Heart left ventricle (tissue), 16 donors: ENCODE measurements at regions not wholly inside any gene's neighbourhood (a gene's known extent, or its start where the extent isn't known, plus 50 kb on each side); places are given as distances from the start of the nearest gene placed in this dataset.

ENCODE experiments used
- ATAC-seq, 4 donors: fragments of 200-7000 bp; cut with Tn5 transposase; one replicate each; pipeline ENCODE4 v1.9.1; 2020 to 2022; ENCODE audit warnings: moderate library complexity in 4 of 4, mild to moderate bottlenecking in 3 of 4, moderate number of reproducible peaks in 1 of 4
- DNase-seq, 5 donors: peaks; one replicate each; pipeline ENCODE4 v3.0.0-alpha.2; 2020
- H3K27ac ChIP-seq, 12 donors: fragments of 200-600 bp; sonication (generic) in 4 of 12; one replicate each; pipeline versions ENCODE4 v1.5.0 to v1.8.0; 2016 to 2022; ENCODE audit warnings: mild to moderate bottlenecking in 2 of 12
- H3K27me3 ChIP-seq, 9 donors: fragments of 200-600 bp; sonication (generic) in 2 of 9; one replicate each; pipeline versions ENCODE4 v1.5.1 to v1.8.0; 2016 to 2022; ENCODE audit warnings: mild to moderate bottlenecking in 3 of 9
- H3K36me3 ChIP-seq, 9 donors: fragments of 200-600 bp; sonication (generic) in 2 of 9; one replicate each; pipeline versions ENCODE4 v1.5.0 to v1.8.0; 2018 to 2022; ENCODE audit warnings: mild to moderate bottlenecking in 2 of 9
- H3K4me1 ChIP-seq, 12 donors: fragments of 200-600 bp; sonication (generic) in 4 of 12; one replicate each; pipeline versions ENCODE4 v1.5.0 to v1.8.0; 2016 to 2022; ENCODE audit warnings: mild to moderate bottlenecking in 3 of 12
- H3K4me3 ChIP-seq, 12 donors: fragments of 200-600 bp; sonication (generic) in 4 of 12; one replicate each; pipeline versions ENCODE4 v1.5.0 to v1.8.0; 2017 to 2022; ENCODE audit warnings: mild to moderate bottlenecking in 9 of 12, moderate library complexity in 4 of 12
- H3K9me3 ChIP-seq, 12 donors: fragments of 200-600 bp; sonication (generic) in 4 of 12; one replicate each; pipeline versions ENCODE4 v1.5.0 to v1.8.0; 2016 to 2022; ENCODE audit warnings: mild to moderate bottlenecking in 1 of 12
- POLR2A ChIP-seq, 2 donors: fragments of 450-650 bp; IDR thresholded peaks; one replicate each; pipeline ENCODE4 v1.6.1; 2017; ENCODE audit warnings: antibody characterized with exemption in 2 of 2, mild to moderate bottlenecking in 2 of 2, moderate library complexity in 2 of 2
- WGBS, 4 donors: extraction: QIAGEN DNeasy Blood & Tissue Kit in 2 of 4; methylation state at CpG; one replicate each; pipeline versions ENCODE4 v1.1.5 to v1.1.7; 2013 to 2018; 5-methylcytosine and 5-hydroxymethylcytosine counted together
- intact Hi-C, 10 donors: fragments of 100-400 bp; cut with DNase I; formaldehyde crosslinking; loops; one replicate each; pipeline versions ENCODE4 v1.11.1 to v1.14.2; 2022
- TF ChIP-seq, protein P1 (sequence below), 12 donors: fragments of 200-600 bp; sonication (generic) in 4 of 12; IDR thresholded peaks; one replicate each; pipeline versions ENCODE4 v1.5.0 to v1.8.0; 2018 to 2022; ENCODE audit warnings: antibody characterized with exemption in 12 of 12, mild to moderate bottlenecking in 5 of 12
- donor health status: ischemic (EF 13 %, LVEDD 7.1; RV severe dilation, severe dysfunction).
- donor health status: healthy with polysubstance abuse.
- donor health status: DM: no; HTN: yes; CAD: no.
- donor health status: DM: no; HTN: no; CAD: no.
- donor health status: ischemic (EF 25% LVEDD 6.9; RV normal size, moderate dysfunction).
- donor health status: ischemic (EF 25% LVEDD 5.7; RV mildly dilated, moderate dysfunction).
- donor health status: healthy.
- donor health status: DM: yes; HTN: yes; CAD: no.
- donor health status: ischemic (EF 35%, LVEDD 5.7; RV mildly dilated, moderate dysfunction).
- donor health status: nonischemic (EF 11% LVEDD 7.7; RV severe dilation, severe dysfunction).
- donor health status: DM: yes; HTN: yes; CAD: no.
- donor health status: PGD.
- donor health status: ischemic (EF 29% LVEDD 5.4; RV normal size, mild dysfunction).
- donor health status: nonischemic (EF 23%, LVEDD 6.1; RV moderate dilation, normal function).

DNA sequence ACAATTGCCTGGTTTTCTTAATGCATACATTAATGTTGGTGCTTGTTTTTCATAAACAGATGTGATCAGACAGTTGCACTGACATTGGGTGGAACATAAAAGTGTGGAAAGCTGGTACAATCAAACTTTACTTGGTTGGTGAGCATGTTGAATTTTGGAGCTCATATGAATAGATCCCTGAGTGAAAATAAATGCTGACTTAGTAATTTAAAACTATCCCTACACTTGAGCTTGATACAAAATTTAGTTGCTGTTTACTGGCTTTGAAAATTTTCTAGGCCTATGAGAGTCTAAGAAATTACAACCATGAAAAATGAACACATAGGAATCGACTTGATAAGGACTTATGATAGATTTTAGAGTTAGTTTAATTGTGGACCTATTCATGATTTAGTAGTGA is 551.8 kb upstream of the PABPC4L start:
- 69 to 90% (median 76%) methylated on average over 1 of the region's 1 CpG for WGBS, 4 donors
- H3K4me3 ChIP-seq = no peak overlapping the region
- intact Hi-C loops = no loop called here
- H3K27ac ChIP-seq = no peak overlapping the region
- H3K36me3 ChIP-seq = no peaks in the 10 kb centered on the region
- H3K27me3 ChIP-seq = no peaks in the 10 kb centered on the region
- H3K9me3 ChIP-seq = no peaks in the 10 kb centered on the region
- H3K4me1 ChIP-seq = no peaks in the 10 kb centered on the region
- TF ChIP-seq, protein P1, sequence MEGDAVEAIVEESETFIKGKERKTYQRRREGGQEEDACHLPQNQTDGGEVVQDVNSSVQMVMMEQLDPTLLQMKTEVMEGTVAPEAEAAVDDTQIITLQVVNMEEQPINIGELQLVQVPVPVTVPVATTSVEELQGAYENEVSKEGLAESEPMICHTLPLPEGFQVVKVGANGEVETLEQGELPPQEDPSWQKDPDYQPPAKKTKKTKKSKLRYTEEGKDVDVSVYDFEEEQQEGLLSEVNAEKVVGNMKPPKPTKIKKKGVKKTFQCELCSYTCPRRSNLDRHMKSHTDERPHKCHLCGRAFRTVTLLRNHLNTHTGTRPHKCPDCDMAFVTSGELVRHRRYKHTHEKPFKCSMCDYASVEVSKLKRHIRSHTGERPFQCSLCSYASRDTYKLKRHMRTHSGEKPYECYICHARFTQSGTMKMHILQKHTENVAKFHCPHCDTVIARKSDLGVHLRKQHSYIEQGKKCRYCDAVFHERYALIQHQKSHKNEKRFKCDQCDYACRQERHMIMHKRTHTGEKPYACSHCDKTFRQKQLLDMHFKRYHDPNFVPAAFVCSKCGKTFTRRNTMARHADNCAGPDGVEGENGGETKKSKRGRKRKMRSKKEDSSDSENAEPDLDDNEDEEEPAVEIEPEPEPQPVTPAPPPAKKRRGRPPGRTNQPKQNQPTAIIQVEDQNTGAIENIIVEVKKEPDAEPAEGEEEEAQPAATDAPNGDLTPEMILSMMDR (IDR thresholded peaks at IDR 0.05) = no peak
- TF ChIP-seq POLR2A (IDR thresholded peaks at IDR 0.05) = no peak
- ATAC-seq (no peak), DNase-seq (no peak)

DNA sequence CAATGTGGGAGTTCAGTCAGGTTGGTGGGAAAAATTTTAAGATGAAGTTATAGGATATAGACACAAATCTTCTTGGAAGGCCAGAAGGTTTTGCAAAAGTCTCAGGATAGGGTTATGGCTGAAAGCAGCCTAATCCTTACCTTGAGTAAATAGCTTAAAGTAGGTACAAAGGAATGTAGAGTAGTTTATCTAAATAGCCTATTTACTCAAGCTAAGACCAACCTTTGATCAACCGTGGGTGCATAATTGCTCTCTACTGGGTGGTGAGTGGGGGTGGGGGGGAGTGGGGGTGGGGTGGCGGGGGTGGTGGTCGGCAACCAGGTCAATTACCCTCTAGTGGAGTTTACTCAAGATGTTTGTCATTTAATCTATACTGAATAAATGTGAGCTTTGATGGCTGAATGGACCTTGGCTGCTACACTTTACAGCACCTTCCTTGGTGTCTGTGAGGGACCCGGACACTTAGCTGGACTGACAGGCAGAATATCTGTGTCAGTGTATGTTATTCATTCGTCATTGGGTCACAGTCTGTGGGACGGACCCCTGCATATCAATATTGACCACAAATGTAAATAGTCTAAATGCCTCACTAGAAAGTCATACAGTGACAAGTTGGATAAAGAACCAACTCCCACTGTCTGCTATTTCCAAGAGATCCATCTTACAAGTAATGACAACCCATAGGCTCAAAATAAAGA is 545.7 kb upstream of the PABPC4L start:
- H3K9me3 ChIP-seq = peaks cover 0 to 3% (median 0%) of the 10 kb centered on the region in 12 donors
- 55 to 70% (median 64%) methylated on average over 6 of the region's 6 CpGs for WGBS, 4 donors

DNA sequence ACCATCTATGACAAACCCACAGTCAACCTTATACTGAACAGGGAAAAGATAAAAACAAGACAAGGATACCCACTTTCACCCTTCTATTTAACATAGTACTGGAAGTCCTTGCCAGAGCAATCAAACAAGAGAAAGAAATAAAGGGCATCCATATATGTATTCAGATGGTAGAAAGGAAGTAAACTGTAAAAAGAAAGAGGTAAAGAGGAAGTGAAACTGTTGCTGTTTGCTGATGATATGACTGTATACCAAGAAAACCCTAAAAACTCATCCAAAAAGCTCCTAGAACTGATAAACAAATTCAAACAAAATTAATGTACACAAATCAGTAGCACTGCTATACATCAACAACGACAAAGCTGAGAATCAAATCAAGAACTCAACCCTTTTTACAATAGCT is 538.7 kb upstream of the PABPC4L start:
- Histone ChIP-seq H3K27me3 (no peaks in the 10 kb centered on the region), H3K27ac (no peak overlapping the region), H3K4me3 (no peak overlapping the region), H3K9me3 (peaks cover 0 to 4% (median 0%) of the 10 kb centered on the region in 12 donors), H3K4me1 (no peaks in the 10 kb centered on the region), H3K36me3 (no peaks in the 10 kb centered on the region)
- DNase-seq (no peak), ATAC-seq (no peak)
- WGBS, 4 donors = 76 to 90% (median 86%) methylated on average over 1 of the region's 1 CpG
- TF ChIP-seq, protein P1 (IDR thresholded peaks at IDR 0.05) = no peak
- TF ChIP-seq POLR2A (IDR thresholded peaks at IDR 0.05) = no peak
- intact Hi-C loops = no loop called here

More for the DNA sequence above, 545.7 kb upstream of the PABPC4L start:
- DNase-seq (no peak), ATAC-seq (no peak)
- intact Hi-C loops = no loop called here
- Histone ChIP-seq H3K4me1 (no peaks in the 10 kb centered on the region), H3K27me3 (no peaks in the 10 kb centered on the region), H3K4me3 (no peak overlapping the region), H3K36me3 (no peaks in the 10 kb centered on the region), H3K27ac (no peak overlapping the region)
- no peak for TF ChIP-seq POLR2A (IDR thresholded peaks at IDR 0.05)
- TF ChIP-seq, protein P1 (IDR thresholded peaks at IDR 0.05) = no peak

DNA sequence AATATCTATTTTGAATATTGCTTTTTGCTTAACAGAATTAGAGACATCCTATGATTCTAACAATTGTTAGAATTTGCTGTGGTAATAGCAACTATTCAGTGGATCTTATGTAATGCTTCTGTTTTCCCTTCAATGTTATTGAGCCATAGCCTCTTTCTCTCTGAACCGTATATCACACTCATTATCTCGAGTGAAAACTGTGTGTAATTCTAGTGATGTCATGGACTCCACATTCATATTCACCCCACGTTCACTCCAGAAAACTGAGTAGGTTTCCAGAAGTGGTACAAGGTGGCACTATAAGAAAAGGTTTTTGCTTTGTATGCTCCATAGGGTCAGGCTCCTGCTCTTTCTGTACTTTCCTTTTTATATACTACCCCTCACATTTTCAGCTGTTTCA is 534.3 kb upstream of the PABPC4L start:
- intact Hi-C loops = no loop called here
- no peak for TF ChIP-seq POLR2A (IDR thresholded peaks at IDR 0.05)
- TF ChIP-seq, protein P1 (IDR thresholded peaks at IDR 0.05) = no peak
- H3K27me3 ChIP-seq = no peaks in the 10 kb centered on the region

More for the DNA sequence above, 534.3 kb upstream of the PABPC4L start:
- ATAC-seq (no peak), DNase-seq (no peak)
- WGBS, 4 donors = 55 to 69% (median 65%) methylated on average over 3 of the region's 3 CpGs
- Histone ChIP-seq H3K27ac (no peak overlapping the region), H3K4me1 (no peaks in the 10 kb centered on the region), H3K4me3 (no peak overlapping the region), H3K36me3 (no peaks in the 10 kb centered on the region), H3K9me3 (peaks cover 0 to 4% (median 0%) of the 10 kb centered on the region in 12 donors)
